EL (cell line): ENCODE measurements at regions not wholly inside any gene's neighbourhood (a gene's known extent, or its start where the extent isn't known, plus 50 kb on each side); places are given as distances from the start of the nearest gene placed in this dataset.
"Not testable (repeated sequence)": the region's sequence is repeated elsewhere in the genome, so short reads cannot be mapped to it uniquely, and the experiment has no call there.

Source experiments
- DNase-seq: peaks from one replicate; pipeline ENCODE4 v3.0.0-alpha.2; 2016

GRCh38 chr10:44569193-44570091 lies 184.5 kb upstream of the CXCL12 start:
- peak; percentile 94 for DNase-seq

DNA sequence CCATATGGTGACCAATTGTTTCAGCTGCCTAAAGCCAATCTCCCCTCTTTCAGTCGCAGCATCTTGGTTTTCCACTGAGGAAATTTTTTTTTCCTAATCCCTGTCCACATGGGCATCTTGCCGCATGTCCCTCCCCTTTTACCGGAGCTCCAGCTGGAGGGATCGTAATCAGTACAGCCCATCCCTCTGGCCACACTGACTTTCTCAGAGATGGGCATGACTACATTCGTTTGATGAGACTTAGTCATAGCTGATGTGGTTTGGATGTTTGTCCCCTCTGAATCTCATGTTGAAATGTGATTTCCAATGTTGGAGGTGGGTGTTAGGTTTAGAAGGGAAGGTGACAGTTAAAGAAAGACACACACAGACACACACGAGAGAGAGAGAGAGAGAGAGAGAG lies 186.8 kb upstream of the CXCL12 start:
- peak; percentile 72 for DNase-seq

DNA sequence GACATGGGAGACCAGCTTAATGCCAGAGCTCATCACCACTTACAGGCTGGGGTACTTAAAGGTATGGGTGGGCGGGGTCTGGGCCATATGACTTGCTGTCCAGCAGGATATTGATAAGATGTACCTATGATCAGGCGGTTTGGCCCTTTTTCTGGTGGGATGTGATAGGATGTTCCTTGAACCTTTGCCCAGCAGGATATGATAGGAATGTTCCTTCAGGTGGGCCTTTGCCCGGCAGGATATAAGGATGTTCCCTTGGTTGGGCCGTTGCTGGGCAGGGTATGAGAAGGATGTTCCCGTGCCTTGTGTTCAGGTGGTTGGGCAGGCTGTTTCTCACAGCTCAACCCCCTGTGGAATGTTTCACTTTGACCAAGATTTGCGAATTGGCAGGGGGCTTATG lies 187.2 kb upstream of the CXCL12 start:
- no peak for DNase-seq

GRCh38 chr10:44573821-44574220 lies 188.9 kb upstream of the CXCL12 start:
- DNase-seq = no peak

DNA sequence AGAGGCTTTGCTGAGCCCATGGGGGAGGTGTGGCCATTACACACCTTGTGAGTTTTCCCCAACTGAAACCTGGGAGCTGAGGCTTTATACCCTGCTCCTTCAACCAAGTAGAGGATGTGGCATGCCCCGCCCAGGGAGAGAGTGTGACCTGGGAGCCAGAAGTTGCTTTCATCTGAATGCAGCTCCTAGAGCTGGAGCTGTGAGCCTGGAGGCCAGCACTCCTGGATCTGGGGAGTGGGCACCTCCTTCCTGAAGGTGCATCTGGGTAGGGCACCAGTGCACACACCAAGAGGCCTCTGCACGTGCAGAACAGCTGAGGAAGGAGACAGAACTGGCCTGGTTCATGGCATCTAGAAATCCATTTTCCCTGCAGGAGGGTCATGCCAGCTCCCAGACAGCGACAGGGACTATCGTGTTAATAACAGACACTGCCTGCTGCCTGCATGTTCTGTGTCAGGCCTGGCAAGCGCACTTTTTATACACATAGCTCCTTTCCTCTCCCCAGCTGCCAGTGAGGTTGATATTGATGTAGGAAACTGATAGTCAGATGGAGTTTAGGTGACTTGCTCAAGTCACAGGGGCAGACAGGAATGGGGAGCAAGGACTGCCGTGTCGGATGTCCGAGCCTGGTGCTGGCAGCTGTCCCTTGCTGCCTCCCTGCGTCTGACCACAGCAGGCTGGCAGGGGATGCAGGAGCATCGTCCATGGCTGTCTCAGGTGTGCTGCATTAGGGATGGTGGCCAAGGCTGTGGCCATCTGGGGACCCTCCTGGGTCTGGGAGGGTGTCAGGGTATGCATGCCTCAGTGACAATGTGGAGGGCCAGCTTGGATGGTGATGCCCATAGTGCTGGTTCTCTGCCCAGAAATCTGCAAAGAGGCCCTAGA lies 189.9 kb upstream of the CXCL12 start:
- no peak for DNase-seq

GRCh38 chr10:44575601-44576380 lies 190.9 kb upstream of the CXCL12 start:
- DNase-seq = no peak

- DNase-seq = no peak
Observed at GRCh38 chr10:44576702-44577191, 191.8 kb upstream of the CXCL12 start.

DNA sequence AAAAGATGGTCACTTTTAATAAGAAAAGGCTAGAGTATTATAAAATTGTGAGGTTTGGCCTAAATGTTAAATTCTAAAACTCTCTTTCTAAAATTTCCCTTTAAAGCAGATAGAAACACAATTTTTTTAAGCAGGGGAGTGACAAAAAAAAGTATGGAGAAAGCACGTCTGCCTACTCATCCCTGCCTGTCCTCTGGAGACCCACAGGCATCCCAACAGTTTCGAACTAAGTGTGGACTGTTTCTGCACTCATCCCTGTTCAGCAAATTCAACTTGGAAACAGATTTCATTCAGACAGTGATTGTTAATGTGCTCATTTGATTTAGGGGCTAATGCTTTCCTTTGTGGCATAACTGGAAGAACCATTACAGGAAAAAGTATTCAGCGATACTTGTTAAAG lies 192.6 kb upstream of the CXCL12 start:
- DNase-seq = no peak

DNA sequence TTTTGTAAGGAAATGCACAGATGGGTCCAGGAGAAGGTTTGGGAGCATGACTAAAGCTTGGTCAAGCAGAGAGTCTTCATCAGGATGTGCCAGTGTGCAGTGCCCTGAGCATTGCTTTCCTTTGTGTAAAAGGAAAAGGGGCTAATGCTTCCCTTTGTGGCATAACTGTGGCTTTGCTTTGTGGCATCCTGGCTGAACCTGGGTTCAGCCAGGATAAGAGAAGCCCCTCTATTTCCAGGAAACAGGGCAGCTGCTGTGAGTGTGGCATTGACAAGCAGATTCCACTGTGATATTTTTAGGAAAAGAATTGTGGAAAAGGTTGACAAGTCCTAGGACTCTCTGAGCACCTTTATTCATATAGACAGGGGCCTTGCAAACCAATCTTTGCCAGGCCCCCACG lies 193.4 kb upstream of the CXCL12 start:
- no peak for DNase-seq

DNA sequence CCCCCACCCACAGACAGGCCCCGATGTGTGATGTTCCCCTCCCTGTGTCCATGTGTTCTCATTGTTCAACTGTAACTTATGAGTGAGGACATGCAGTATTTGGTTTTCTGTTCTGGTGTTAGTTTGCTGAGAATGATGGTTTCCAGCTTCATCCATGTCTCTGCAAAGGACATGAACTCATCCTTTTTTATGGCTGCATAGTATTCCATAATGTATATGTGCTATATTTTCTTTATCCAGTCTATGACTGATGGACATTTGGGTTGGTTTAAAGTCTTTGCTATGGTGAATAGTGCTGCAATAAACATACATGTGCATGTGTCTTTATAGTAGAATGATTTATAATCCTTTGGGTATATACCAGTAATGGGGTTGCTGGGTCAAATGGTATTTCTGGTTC lies 194.1 kb upstream of the CXCL12 start:
- DNase-seq = not testable (repeated sequence)

DNA sequence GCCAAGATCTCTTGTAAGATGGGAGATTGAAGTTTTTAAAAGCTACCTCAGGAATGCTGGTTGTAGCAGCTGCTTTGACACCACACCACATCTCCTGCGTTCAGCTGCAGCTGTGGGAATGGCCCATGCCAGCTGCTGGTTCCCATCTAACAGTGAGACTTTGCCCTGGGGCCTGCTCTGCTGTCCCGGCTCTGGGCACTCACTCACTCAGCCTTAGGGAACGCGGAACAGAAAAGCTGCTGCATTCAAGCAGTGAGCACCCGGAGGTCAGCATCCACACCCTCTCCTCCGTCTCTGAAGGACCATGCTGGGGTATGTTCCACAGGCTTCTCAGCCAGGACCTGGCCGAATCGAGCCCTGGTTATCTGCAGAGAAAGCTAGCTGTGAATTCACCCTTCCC lies 197.1 kb upstream of the CXCL12 start:
- DNase-seq = peak; percentile 44

GRCh38 chr10:44587488-44588318 lies 202.8 kb upstream of the CXCL12 start:
- no peak for DNase-seq

DNA sequence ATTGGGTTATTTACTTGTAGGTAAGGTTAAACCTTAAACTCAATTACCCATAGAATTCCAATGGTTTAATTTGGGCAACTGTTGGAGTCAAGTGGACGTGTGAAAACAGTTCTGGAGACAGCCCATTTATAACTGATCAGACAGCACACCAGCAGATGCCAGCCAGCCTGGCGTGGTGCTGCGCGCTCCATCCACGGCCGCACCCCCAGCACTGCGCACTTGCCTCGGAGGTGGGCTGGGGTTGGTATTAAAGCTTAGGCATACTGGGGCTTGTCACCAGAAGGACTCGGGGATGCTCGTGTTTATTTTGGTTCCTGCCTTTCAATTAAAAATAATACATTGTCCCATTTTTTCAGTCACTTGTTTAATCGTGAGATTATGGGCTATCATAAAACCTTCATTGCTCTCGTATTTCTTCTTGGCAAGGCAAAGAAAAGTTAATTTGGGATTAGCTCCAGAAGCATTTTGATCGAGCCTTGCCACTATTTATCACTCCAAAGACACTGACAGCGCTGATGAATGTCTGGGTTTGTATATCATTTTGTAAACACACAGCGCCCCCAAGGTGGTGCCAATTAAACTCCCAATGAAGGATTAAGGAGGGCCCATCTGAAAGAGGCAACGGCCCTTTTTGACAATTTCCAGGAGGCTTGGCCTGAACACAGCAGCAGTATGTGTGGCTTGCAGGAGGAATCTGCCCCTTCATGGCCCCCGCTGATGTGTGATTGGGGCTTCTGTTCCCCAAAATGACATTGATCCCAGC lies 204.5 kb upstream of the CXCL12 start:
- no peak for DNase-seq

GRCh38 chr10:44589944-44590449 lies 205.1 kb upstream of the CXCL12 start:
- no peak for DNase-seq

DNA sequence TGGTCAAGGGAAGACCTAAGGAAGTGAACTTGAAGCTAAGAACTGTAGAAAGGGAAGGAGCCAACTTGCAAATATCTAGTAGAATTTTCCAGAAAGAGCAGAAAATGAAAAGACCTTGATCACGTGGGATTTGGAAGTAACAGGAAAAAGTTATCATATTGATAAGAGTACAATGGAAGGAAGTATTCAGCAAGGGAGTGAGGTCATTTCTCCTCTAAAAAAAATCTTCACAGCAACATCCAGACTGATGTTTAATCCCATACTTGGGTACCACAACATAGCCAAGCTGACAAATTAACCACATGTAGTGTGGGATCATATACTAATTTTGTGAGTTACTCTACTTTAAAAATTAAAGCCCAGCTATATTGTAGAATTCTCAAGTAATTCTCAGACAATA lies 207.0 kb upstream of the CXCL12 start:
- no peak for DNase-seq

GRCh38 chr10:44593952-44594351 lies 209.1 kb upstream of the CXCL12 start:
- no peak for DNase-seq

GRCh38 chr10:44607116-44607515 lies 222.2 kb upstream of the CXCL12 start:
- no peak for DNase-seq

GRCh38 chr10:44618910-44619309 lies 234.0 kb upstream of the CXCL12 start:
- no peak for DNase-seq

DNA sequence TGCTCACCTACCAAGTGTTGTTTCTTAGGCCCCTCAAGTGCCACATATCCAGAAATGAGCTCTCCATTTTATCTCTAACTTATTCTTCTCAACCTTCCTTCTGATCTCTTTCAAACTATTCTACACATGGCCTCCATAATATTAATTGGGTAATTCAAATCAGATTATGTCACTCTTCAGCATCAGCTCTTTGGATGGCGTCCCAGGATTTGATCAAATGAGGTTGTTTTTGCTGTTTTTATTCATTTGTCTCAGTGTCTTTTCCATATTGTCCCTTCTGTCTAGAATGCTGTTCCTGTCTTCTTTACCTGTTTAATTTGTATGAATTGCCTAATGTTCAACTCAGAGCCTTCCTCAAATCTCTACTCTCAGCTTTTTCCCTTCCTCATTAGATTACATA lies 234.6 kb upstream of the CXCL12 start:
- no peak for DNase-seq

DNA sequence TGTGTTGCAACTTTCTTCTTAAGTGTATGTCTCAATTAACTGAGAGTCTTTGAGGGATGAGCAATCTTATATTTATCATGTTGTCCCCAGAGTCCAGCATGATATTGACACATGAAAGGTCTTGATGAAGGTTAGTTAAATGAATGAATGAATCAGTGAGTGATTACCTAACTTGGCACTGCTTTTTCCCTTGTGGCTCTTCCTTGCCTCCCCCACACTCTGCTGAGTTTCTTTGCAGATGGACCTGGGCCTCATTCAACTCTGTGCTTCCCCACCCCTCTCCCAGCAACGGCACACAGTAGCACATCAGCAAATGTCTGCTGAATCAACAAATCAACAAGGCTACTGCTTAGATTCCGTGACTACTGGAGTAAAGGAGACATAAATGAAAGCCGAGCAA lies 235.1 kb upstream of the CXCL12 start:
- no peak for DNase-seq
